ENCODE measurements at regions not wholly inside any gene's neighbourhood (a gene's known extent, or its start where the extent isn't known, plus 50 kb on each side); places are given as distances from the start of the nearest gene placed in this dataset.

- TF ChIP-seq ZNF670 (tag by site-specific recombination; IDR thresholded peaks at IDR 0.05; ENCODE audit: low read depth) (no peak), ZNF664 (tag by site-specific recombination; IDR thresholded peaks at IDR 0.05) (no peak), YY1 (tag by site-specific recombination; IDR thresholded peaks at IDR 0.05) (no peak), REST (tag by site-specific recombination; IDR thresholded peaks at IDR 0.05) (no peak), KLF10 (tag by site-specific recombination; IDR thresholded peaks at IDR 0.05) (no peak), ZNF530 (tag by site-specific recombination; IDR thresholded peaks at IDR 0.05; ENCODE audit: low read depth) (no peak), ZBTB49 (tag by site-specific recombination; IDR thresholded peaks at IDR 0.05; ENCODE audit: low read depth) (no peak), ZNF239 (tag by site-specific recombination; IDR thresholded peaks at IDR 0.05) (no peak), ZNF449 (tag by site-specific recombination; IDR thresholded peaks at IDR 0.05) (no peak), CTCF (tag by site-specific recombination; IDR thresholded peaks at IDR 0.05) (no peak), PRDM10 (tag by site-specific recombination; IDR thresholded peaks at IDR 0.05) (no peak), ZBTB1 (tag by site-specific recombination; IDR thresholded peaks at IDR 0.05) (no peak), ZNF155 (tag by site-specific recombination; IDR thresholded peaks at IDR 0.05) (no peak), ZNF549 (tag by site-specific recombination; IDR thresholded peaks at IDR 0.05) (no peak)
Observed at GRCh38 chr10:11663763-11664555, 52.5 kb upstream of the USP6NL start.

All from HEK293 (cell line).